HG02678 (cell line): ENCODE measurements at regions not wholly inside any gene's neighbourhood (a gene's known extent, or its start where the extent isn't known, plus 50 kb on each side); places are given as distances from the start of the nearest gene placed in this dataset.
"Not testable (repeated sequence)": the region's sequence is repeated elsewhere in the genome, so short reads cannot be mapped to it uniquely, and the experiment has no call there.

Experiments used
- ATAC-seq: cut with Tn5 transposase; IDR thresholded peaks from one replicate; pipeline ENCODE4 v1.9.1; 2021; ENCODE audit warnings: mild to moderate bottlenecking, moderate library complexity; ENCODE audit not compliant: unreplicated experiment

- no peak for ATAC-seq
These were observed 326.5 kb upstream of the ESRRG start for GRCh38 chr1:217049721-217050120.

GRCh38 chr1:217049081-217049480, 325.9 kb upstream of the ESRRG start:
- no peak for ATAC-seq

GRCh38 chr1:217048104-217048707, 325.0 kb upstream of the ESRRG start:
- peak; percentile 72 for ATAC-seq

GRCh38 chr1:217040711-217041455, 317.7 kb upstream of the ESRRG start:
- ATAC-seq = no peak

GRCh38 chr1:217039926-217040325, 316.7 kb upstream of the ESRRG start:
- no peak for ATAC-seq

- not testable (repeated sequence) for ATAC-seq
These were observed 315.9 kb upstream of the ESRRG start for GRCh38 chr1:217039139-217039538.

- ATAC-seq = no peak
These were observed 313.5 kb upstream of the ESRRG start for GRCh38 chr1:217036757-217037156.

GRCh38 chr1:217032715-217033367, 309.6 kb upstream of the ESRRG start:
- ATAC-seq = no peak

- ATAC-seq = no peak
These were observed 306.3 kb upstream of the ESRRG start for GRCh38 chr1:217029281-217030157.

- ATAC-seq = peak; percentile 95
These were observed 304.3 kb upstream of the ESRRG start for GRCh38 chr1:217027403-217028080.

GRCh38 chr1:217026531-217026930, 303.3 kb upstream of the ESRRG start:
- no peak for ATAC-seq

GRCh38 chr1:217025381-217025780, 302.2 kb upstream of the ESRRG start:
- no peak for ATAC-seq

- ATAC-seq = no peak
These were observed 301.7 kb upstream of the ESRRG start for GRCh38 chr1:217024911-217025310.

- no peak for ATAC-seq
These were observed 298.7 kb upstream of the ESRRG start for GRCh38 chr1:217021956-217022355.

GRCh38 chr1:217021400-217021799, 298.2 kb upstream of the ESRRG start:
- no peak for ATAC-seq

GRCh38 chr1:217019475-217019874, 296.2 kb upstream of the ESRRG start:
- no peak for ATAC-seq

- ATAC-seq = no peak
These were observed 295.4 kb upstream of the ESRRG start for GRCh38 chr1:217018648-217019047.

- no peak for ATAC-seq
These were observed 293.9 kb upstream of the ESRRG start for GRCh38 chr1:217017165-217017564.

- ATAC-seq = no peak
These were observed 290.8 kb upstream of the ESRRG start for GRCh38 chr1:217014066-217014465.

GRCh38 chr1:217012659-217013058, 289.4 kb upstream of the ESRRG start:
- no peak for ATAC-seq

GRCh38 chr1:217011097-217011496, 287.9 kb upstream of the ESRRG start:
- no peak for ATAC-seq
